SK-N-SH (cell line): ENCODE measurements at regions not wholly inside any gene's neighbourhood (a gene's known extent, or its start where the extent isn't known, plus 50 kb on each side); places are given as distances from the start of the nearest gene placed in this dataset.

ENCODE experiments used
- CTCF ChIA-PET: fragments of 300-600, 350-600 bp; formaldehyde crosslinking; extraction: SDS; loops from one replicate; lab custom pipeline; 2021; lab: Yijun Ruan, JAX
- POLR2A ChIA-PET: fragments of 350-600 bp; sonication (Branson Sonifier 250); formaldehyde crosslinking; extraction: SDS; loops from one replicate; lab custom pipeline; 2020; ENCODE audit warnings: antibody characterized with exemption, inconsistent platforms; lab: Yijun Ruan, JAX
- DNase-seq: peaks from one replicate; pipeline ENCODE4 v3.0.0; 2012
- H2AFZ ChIP-seq: fragments of 200-600 bp; sonication (generic); 2 replicates; pipeline ENCODE4 v1.8.1; 2016; ENCODE audit warnings: antibody characterized with exemption, mild to moderate bottlenecking, low read depth
- H3F3A ChIP-seq: fragments of 200-600 bp; sonication (generic); replicated peaks from 2 replicates; pipeline ENCODE3; 2016; ENCODE audit warnings: antibody characterized with exemption, mild to moderate bottlenecking; ENCODE audit not compliant: insufficient read depth
- H3K27ac ChIP-seq, 2 experiments: fragments of 200-500 bp in 1 of 2; fragments of 200-600 bp in 1 of 2; sonication (Bioruptor generic) in 1 of 2; sonication (generic), shearing (Covaris generic) in 1 of 2; 2 replicates each; pipeline versions ENCODE4 v1.5.1 to v1.6.1; 2014 to 2016; ENCODE audit warnings: low read depth in 2 of 2, inconsistent platforms in 1 of 2, low read length in 1 of 2, mild to moderate bottlenecking in 1 of 2, mixed read lengths in 1 of 2
- H3K27me3 ChIP-seq: fragments of 200-600 bp; sonication (generic), shearing (Covaris generic); 2 replicates; pipeline ENCODE4 v1.6.1; 2016; ENCODE audit warnings: mixed run types; ENCODE audit not compliant: insufficient read depth
- H3K36me3 ChIP-seq, 2 experiments: fragments of 200-500 bp in 1 of 2; fragments of 200-600 bp in 1 of 2; sonication (Bioruptor generic) in 1 of 2; sonication (generic) in 1 of 2; replicated peaks in 1 of 2; 2 replicates each; pipeline versions ENCODE3 to v1.5.1; 2014 to 2016; ENCODE audit warnings: low read length in 1 of 2, mild to moderate bottlenecking in 1 of 2; ENCODE audit not compliant: insufficient read depth in 2 of 2, control insufficient read depth in 1 of 2
- H3K4me1 ChIP-seq, 2 experiments: fragments of 200-500 bp in 1 of 2; fragments of 200-600 bp in 1 of 2; sonication (Bioruptor generic) in 1 of 2; sonication (generic), shearing (Covaris generic) in 1 of 2; 2 replicates each; pipeline versions ENCODE4 v1.5.1 to v1.6.1; 2014 to 2016; ENCODE audit warnings: low read depth in 1 of 2, low read length in 1 of 2, mixed run types in 1 of 2; ENCODE audit not compliant: insufficient read depth in 2 of 2, control insufficient read depth in 1 of 2
- H3K4me2 ChIP-seq: fragments of 200-600 bp; sonication (generic), shearing (Covaris generic); 2 replicates; pipeline ENCODE4 v1.6.1; 2017; ENCODE audit warnings: mixed run types
- H3K4me3 ChIP-seq, 2 experiments: fragments of 200-500 bp in 1 of 2; fragments of 200-600 bp in 1 of 2; sonication (Bioruptor generic) in 1 of 2; sonication (generic), shearing (Covaris generic) in 1 of 2; 2 replicates each; pipeline versions ENCODE4 v1.5.1 to v1.8.1; 2014 to 2016; ENCODE audit warnings: low read depth in 2 of 2, inconsistent platforms in 1 of 2, low read length in 1 of 2, mild to moderate bottlenecking in 1 of 2, mixed read lengths in 1 of 2, moderate library complexity in 1 of 2
- H3K79me2 ChIP-seq: fragments of 200-600 bp; sonication (generic); 2 replicates; pipeline ENCODE4 v1.8.1; 2017; ENCODE audit warnings: mild to moderate bottlenecking; ENCODE audit not compliant: insufficient read depth
- H3K9ac ChIP-seq: fragments of 200-600 bp; sonication (generic); 2 replicates; pipeline ENCODE4 v1.6.1; 2017; ENCODE audit warnings: mixed run types
- H3K9me2 ChIP-seq: fragments of 200-600 bp; sonication (generic); 2 replicates; pipeline ENCODE4 v1.6.1; 2017; ENCODE audit warnings: mixed run types
- H3K9me3 ChIP-seq: fragments of 200-600 bp; sonication (generic); 2 replicates; pipeline ENCODE4 v1.6.1; 2017; ENCODE audit warnings: mixed run types, mild to moderate bottlenecking, moderate library complexity
- H4K20me1 ChIP-seq: fragments of 200-600 bp; sonication (generic); 2 replicates; pipeline ENCODE4 v1.6.1; 2017; ENCODE audit warnings: mild to moderate bottlenecking, mixed run types; ENCODE audit not compliant: insufficient read depth
- ELF1 ChIP-seq: IDR thresholded peaks from 2 replicates; pipeline ENCODE4 v1.4.0; 2012
- MEF2A ChIP-seq: IDR thresholded peaks from 2 replicates; pipeline ENCODE4 v1.4.0; 2012; ENCODE audit warnings: low read depth, borderline replicate concordance
- NRF1 ChIP-seq: IDR thresholded peaks from 2 replicates; pipeline ENCODE4 v1.6.1; 2012; ENCODE audit warnings: low read depth, mild to moderate bottlenecking, low read length
- POLR2AphosphoS5 ChIP-seq: IDR thresholded peaks from 2 replicates; pipeline ENCODE4 v1.6.1; 2012; ENCODE audit warnings: low read depth, low read length
- RAD21 ChIP-seq: IDR thresholded peaks from 2 replicates; pipeline ENCODE4 v1.6.1; 2012; ENCODE audit warnings: mild to moderate bottlenecking, low read length
- REST ChIP-seq: IDR thresholded peaks from 2 replicates; pipeline ENCODE4 v1.6.1; 2012; ENCODE audit warnings: mild to moderate bottlenecking, low read depth, low read length, moderate library complexity
- RXRA ChIP-seq: IDR thresholded peaks from 2 replicates; pipeline ENCODE4 v1.4.0; 2012; ENCODE audit warnings: low read depth, mild to moderate bottlenecking, borderline replicate concordance
- TEAD4 ChIP-seq: IDR thresholded peaks from 2 replicates; pipeline ENCODE4 v1.4.0; 2012; ENCODE audit warnings: mild to moderate bottlenecking, borderline replicate concordance; ENCODE audit not compliant: insufficient read depth
- WGBS: methylation state at CpG from one replicate; pipeline ENCODE4 v1.1.6; 2017; ENCODE audit warnings: low lambda C conversion rate; 5-methylcytosine and 5-hydroxymethylcytosine counted together

GRCh38 chr12:105665366-105665765 lies 334.9 kb downstream of the C12orf75 start:
- H3K9me2 ChIP-seq: no peaks in the 10 kb centered on the region
- no peak for TF ChIP-seq ELF1
- TF ChIP-seq, all 33 proteins: peak for 0
- Histone ChIP-seq H2AFZ (no peak overlapping the region), H3K9me3 (no peaks in the 10 kb centered on the region), H3K79me2 (no peaks in the 10 kb centered on the region), H3K4me2 (no peak overlapping the region), H3K27me3 (no peaks in the 10 kb centered on the region), H3F3A (no peaks in the 10 kb centered on the region), H3K4me1 (no peaks in the 10 kb centered on the region), H4K20me1 (no peaks in the 10 kb centered on the region), H3K36me3 (no peaks in the 10 kb centered on the region), H3K4me3 (no peak overlapping the region), H3K9ac (no peak overlapping the region), H3K27ac (no peak overlapping the region)
- no peak for DNase-seq
- ChIA-PET POLR2A (no interaction called here), CTCF (no interaction called here)
- 65% methylated on average over 5 of the region's 5 CpGs for WGBS

GRCh38 chr12:105667973-105668743 lies 337.7 kb downstream of the C12orf75 start:
- Histone ChIP-seq H3K36me3 (no peaks in the 10 kb centered on the region), H3K4me2 (no peak overlapping the region)
- CTCF ChIA-PET: no interaction called here

More at GRCh38 chr12:105667973-105668743, 337.7 kb downstream of the C12orf75 start:
- Histone ChIP-seq H2AFZ (no peak overlapping the region), H3K9me2 (no peaks in the 10 kb centered on the region), H4K20me1 (no peaks in the 10 kb centered on the region), H3K79me2 (no peaks in the 10 kb centered on the region), H3K4me3 (no peak overlapping the region), H3K27me3 (no peaks in the 10 kb centered on the region), H3K9me3 (no peaks in the 10 kb centered on the region), H3K27ac (no peak overlapping the region), H3K4me1 (peaks cover 0 to 5% of the 10 kb centered on the region in 2 experiments; a peak in 1 of 4 replicates), H3F3A (no peaks in the 10 kb centered on the region), H3K9ac (no peak overlapping the region)
- no peak for DNase-seq
- no peak for TF ChIP-seq TEAD4
- TF ChIP-seq ELF1: no peak
- TF ChIP-seq REST: no peak
- no peak for TF ChIP-seq RXRA
- no peak for TF ChIP-seq POLR2AphosphoS5
- TF ChIP-seq NRF1: no peak
- TF ChIP-seq MEF2A: no peak
- TF ChIP-seq RAD21: no peak
- WGBS: 49% methylated on average over 2 of the region's 2 CpGs
- POLR2A ChIA-PET: no interaction called here
